HG02678 (cell line): ENCODE measurements at regions not wholly inside any gene's neighbourhood (a gene's known extent, or its start where the extent isn't known, plus 50 kb on each side); places are given as distances from the start of the nearest gene placed in this dataset.
"Not testable (repeated sequence)": the region's sequence is repeated elsewhere in the genome, so short reads cannot be mapped to it uniquely, and the experiment has no call there.

Experiments used
- ATAC-seq: cut with Tn5 transposase; IDR thresholded peaks from one replicate; pipeline ENCODE4 v1.9.1; 2021; ENCODE audit warnings: mild to moderate bottlenecking, moderate library complexity; ENCODE audit not compliant: unreplicated experiment

GRCh38 chr3:24545887-24546286 lies 51.2 kb upstream of the THRB start:
- ATAC-seq = no peak

GRCh38 chr3:24548278-24548677 lies 53.6 kb upstream of the THRB start:
- no peak for ATAC-seq

GRCh38 chr3:24550588-24550987 lies 55.9 kb upstream of the THRB start:
- no peak for ATAC-seq

GRCh38 chr3:24551626-24552025 lies 57.0 kb upstream of the THRB start:
- no peak for ATAC-seq

- ATAC-seq = no peak
These were observed 68.2 kb upstream of the THRB start for GRCh38 chr3:24562895-24563294.

- ATAC-seq = no peak
These were observed 70.4 kb upstream of the THRB start for GRCh38 chr3:24565053-24565452.

- ATAC-seq = no peak
These were observed 71.0 kb upstream of the THRB start for GRCh38 chr3:24565656-24566055.

GRCh38 chr3:24566927-24567326 lies 72.3 kb upstream of the THRB start:
- ATAC-seq = no peak

- not testable (repeated sequence) for ATAC-seq
These were observed 77.8 kb upstream of the THRB start for GRCh38 chr3:24572409-24572808.

GRCh38 chr3:24573576-24573975 lies 78.9 kb upstream of the THRB start:
- no peak for ATAC-seq

- no peak for ATAC-seq
These were observed 83.7 kb upstream of the THRB start for GRCh38 chr3:24578324-24578723.

GRCh38 chr3:24578951-24579421 lies 84.3 kb upstream of the THRB start:
- ATAC-seq = no peak

GRCh38 chr3:24582431-24583403 lies 88.1 kb upstream of the THRB start:
- ATAC-seq = no peak

GRCh38 chr3:24586920-24587319 lies 92.3 kb upstream of the THRB start:
- no peak for ATAC-seq

GRCh38 chr3:24588629-24589512 lies 94.2 kb upstream of the THRB start:
- ATAC-seq = no peak

GRCh38 chr3:24589513-24589851 lies 94.8 kb upstream of the THRB start:
- no peak for ATAC-seq

GRCh38 chr3:24589931-24590880 lies 95.6 kb upstream of the THRB start:
- no peak for ATAC-seq

- ATAC-seq = no peak
These were observed 96.5 kb upstream of the THRB start for GRCh38 chr3:24591191-24591590.

GRCh38 chr3:24591661-24592555 lies 97.3 kb upstream of the THRB start:
- no peak for ATAC-seq

GRCh38 chr3:24594161-24594560 lies 99.5 kb upstream of the THRB start:
- ATAC-seq = no peak
